Astrocyte of the spinal cord (primary cell): ENCODE measurements at regions not wholly inside any gene's neighbourhood (a gene's known extent, or its start where the extent isn't known, plus 50 kb on each side); places are given as distances from the start of the nearest gene placed in this dataset.

ENCODE experiments used
- DNase-seq: peaks from one replicate; pipeline ENCODE4 v3.0.0; 2011; ENCODE audit warnings: low read depth, low spot score
- H3K4me3 ChIP-seq: 2 replicates; pipeline ENCODE4 v1.5.1; 2011; ENCODE audit warnings: low read depth, mild to moderate bottlenecking, low read length, moderate library complexity
- CTCF ChIP-seq: IDR thresholded peaks from 2 replicates; pipeline ENCODE4 v1.5.1; 2012; ENCODE audit warnings: low read depth, mild to moderate bottlenecking, low read length, inconsistent platforms
- in situ Hi-C: cut with HindIII; loops from 2 replicates; pipeline ENCODE4 v1.10.0; 2017; ENCODE audit warnings: low sequenced_read_pairs

- no peak for DNase-seq
- in situ Hi-C loops = no loop called here
These were observed 1207.5 kb upstream of the GOT2 start for GRCh38 chr16:59941594-59941993.

GRCh38 chr16:59920054-59920453 lies 1185.9 kb upstream of the GOT2 start:
- TF ChIP-seq CTCF = no peak
- H3K4me3 ChIP-seq = no peak overlapping the region
- in situ Hi-C loops = no loop called here
- DNase-seq = no peak

More at GRCh38 chr16:59941594-59941993, 1207.5 kb upstream of the GOT2 start:
- H3K4me3 ChIP-seq = no peak overlapping the region
- no peak for TF ChIP-seq CTCF

GRCh38 chr16:59913666-59914065 lies 1179.5 kb upstream of the GOT2 start:
- DNase-seq = peak; percentile 0
- TF ChIP-seq CTCF = no peak
- no peak overlapping the region for H3K4me3 ChIP-seq
- in situ Hi-C loops = no loop called here

GRCh38 chr16:59909262-59909661 lies 1175.1 kb upstream of the GOT2 start:
- in situ Hi-C loops = no loop called here
- TF ChIP-seq CTCF = no peak
- H3K4me3 ChIP-seq = no peak overlapping the region
- DNase-seq = no peak

- no peak overlapping the region for H3K4me3 ChIP-seq
- in situ Hi-C loops = no loop called here
- DNase-seq = no peak
- no peak for TF ChIP-seq CTCF
These were observed 1173.5 kb upstream of the GOT2 start for GRCh38 chr16:59907611-59908010.

GRCh38 chr16:59905606-59906005 lies 1171.5 kb upstream of the GOT2 start:
- peak; percentile 13 for DNase-seq
- TF ChIP-seq CTCF = no peak
- in situ Hi-C loops = no loop called here
- no peak overlapping the region for H3K4me3 ChIP-seq

- in situ Hi-C loops = no loop called here
These were observed 1171.0 kb upstream of the GOT2 start for GRCh38 chr16:59905131-59905530.

More at GRCh38 chr16:59905131-59905530, 1171.0 kb upstream of the GOT2 start:
- TF ChIP-seq CTCF = no peak
- DNase-seq = no peak
- H3K4me3 ChIP-seq = no peak overlapping the region
